ENCODE measurements at regions not wholly inside any gene's neighbourhood (a gene's known extent, or its start where the extent isn't known, plus 50 kb on each side); places are given as distances from the start of the nearest gene placed in this dataset.

- TF ChIP-seq ZNF384 (IDR thresholded peaks at IDR 0.05): no peak
- TF ChIP-seq SUZ12 (IDR thresholded peaks at IDR 0.05): no peak
Measured at GRCh38 chr9:764986-765385, 76.5 kb upstream of the DMRT1 start.

Measured in HEK293T (cell line).